AG10803 (cell line): ENCODE measurements at regions not wholly inside any gene's neighbourhood (a gene's known extent, or its start where the extent isn't known, plus 50 kb on each side); places are given as distances from the start of the nearest gene placed in this dataset.
"Not testable (repeated sequence)": the region's sequence is repeated elsewhere in the genome, so short reads cannot be mapped to it uniquely, and the experiment has no call there.

Experiments
- DNase-seq: peaks from one replicate; pipeline ENCODE4 v3.0.0; 2010; ENCODE audit warnings: low read depth
- H3K4me3 ChIP-seq: 2 replicates; pipeline ENCODE4 v1.5.1; 2011; ENCODE audit warnings: mild to moderate bottlenecking, low read length, control low read depth
- CTCF ChIP-seq: conservative IDR thresholded peaks from 2 replicates; pipeline ENCODE4 v1.5.1; 2011; ENCODE audit warnings: mild to moderate bottlenecking, low read length, control low read depth, inconsistent platforms

- no peak for TF ChIP-seq CTCF
- no peak for DNase-seq
Observed at GRCh38 chr10:52573347-52573746, 199.2 kb downstream of the MBL2 start.

GRCh38 chr10:52574697-52575096 lies 197.9 kb downstream of the MBL2 start:
- peak; percentile 38 for DNase-seq
- H3K4me3 ChIP-seq, result no peak overlapping the region
- TF ChIP-seq CTCF, result no peak

More at GRCh38 chr10:52573347-52573746, 199.2 kb downstream of the MBL2 start:
- H3K4me3 ChIP-seq, result no peak overlapping the region

- no peak for DNase-seq
- TF ChIP-seq CTCF, result no peak
- no peak overlapping the region for H3K4me3 ChIP-seq
Observed at GRCh38 chr10:52577047-52577446, 195.5 kb downstream of the MBL2 start.

- no peak overlapping the region for H3K4me3 ChIP-seq
- DNase-seq, result no peak
- no peak for TF ChIP-seq CTCF
Observed at GRCh38 chr10:52578871-52579405, 193.6 kb downstream of the MBL2 start.

GRCh38 chr10:52581636-52582035 lies 190.9 kb downstream of the MBL2 start:
- DNase-seq, H3K4me3 ChIP-seq: not testable (repeated sequence)

GRCh38 chr10:52583336-52583735 lies 189.2 kb downstream of the MBL2 start:
- H3K4me3 ChIP-seq, result no peak overlapping the region
- no peak for DNase-seq
- no peak for TF ChIP-seq CTCF

GRCh38 chr10:52586710-52587109 lies 185.9 kb downstream of the MBL2 start:
- DNase-seq, result no peak
- TF ChIP-seq CTCF, result no peak
- H3K4me3 ChIP-seq, result no peak overlapping the region
